ENCODE measurements at regions not wholly inside any gene's neighbourhood (a gene's known extent, or its start where the extent isn't known, plus 50 kb on each side); places are given as distances from the start of the nearest gene placed in this dataset.
A peak's percentile ranks its signal among the peaks of the same experiment; 100 is the strongest.

DNA sequence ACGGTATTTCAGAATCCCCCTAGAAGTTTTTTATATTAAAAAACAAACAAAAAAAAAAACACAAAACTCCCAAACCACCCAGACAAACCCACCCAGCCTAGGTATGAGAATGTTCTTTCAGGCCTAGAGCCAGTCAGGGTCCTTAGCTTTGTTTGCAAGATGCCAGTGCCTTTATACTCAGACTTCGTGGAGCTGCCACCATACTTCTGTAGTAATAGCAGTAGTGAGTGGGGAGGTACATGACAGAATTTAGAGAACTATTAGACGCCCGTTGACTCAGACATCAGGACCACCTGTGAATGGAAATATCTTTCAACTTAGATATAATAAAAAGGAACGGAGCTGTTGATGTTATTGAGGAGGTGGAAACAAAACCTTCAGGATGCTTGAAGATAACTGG is 138.2 kb upstream of the MKLN1 start:
- DNase-seq, result no peak
- WGBS (ENCODE audit: insufficient coverage), result 100% methylated on average over 2 of the region's 5 CpGs
- no peaks in the 10 kb centered on the region for H3K9me3 ChIP-seq (ENCODE audit: control extremely low read depth in 1 of 5, control insufficient read depth in 4 of 5, insufficient read depth in 2 of 5, low read depth in 1 of 5, low read length in 4 of 5)
- H3K27ac ChIP-seq (ENCODE audit: insufficient read depth in 1 of 2, low read depth in 1 of 2, low read length in 2 of 2, poor library complexity in 1 of 2, severe bottlenecking in 2 of 2), result no peak overlapping the region
- no peaks in the 10 kb centered on the region for H3K36me3 ChIP-seq (ENCODE audit: control insufficient read depth in 4 of 4, insufficient read depth in 4 of 4, low read length in 3 of 4)
- ChIA-PET POLR2A (no interaction called here), CTCF (no interaction called here)
- H3K4me3 ChIP-seq (ENCODE audit: control insufficient read depth in 1 of 7, extremely low read depth in 1 of 7, insufficient read depth in 4 of 7, low read depth in 2 of 7, low read length in 6 of 7), result no peak overlapping the region
- no peaks in the 10 kb centered on the region for H3K27me3 ChIP-seq (replicated peaks in 2 of 5; ENCODE audit: control insufficient read depth in 4 of 5, insufficient read depth in 5 of 5, low read length in 4 of 5)
- H3K4me1 ChIP-seq (ENCODE audit: control extremely low read depth in 1 of 4, control insufficient read depth in 4 of 4, insufficient read depth in 4 of 4, low read length in 3 of 4), result peaks cover 0 to 18% (median 13%) of the 10 kb centered on the region in 4 experiments

DNA sequence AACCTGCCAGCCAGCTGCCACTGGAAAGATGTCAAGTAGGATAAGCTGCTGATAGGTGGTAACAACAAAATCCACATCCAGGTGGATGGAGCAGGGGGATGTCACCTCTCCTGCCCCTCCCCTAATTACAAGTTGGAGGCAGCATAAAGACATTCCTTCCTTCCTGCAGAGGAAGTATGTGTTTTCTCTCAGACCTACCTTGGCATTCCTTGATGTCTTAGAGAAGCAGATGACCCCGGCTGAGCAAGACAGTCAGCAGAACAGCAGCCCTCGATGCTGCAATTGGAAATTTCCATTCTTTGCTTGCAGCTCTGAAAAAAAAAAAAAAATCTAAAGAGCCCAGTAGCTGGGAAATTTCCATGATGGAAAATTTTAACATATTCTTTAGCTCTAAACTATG is 137.5 kb upstream of the MKLN1 start:
- 24% methylated on average over 2 of the region's 2 CpGs for WGBS (ENCODE audit: insufficient coverage)
- no peak overlapping the region for H3K4me3 ChIP-seq (ENCODE audit: control insufficient read depth in 1 of 7, extremely low read depth in 1 of 7, insufficient read depth in 4 of 7, low read depth in 2 of 7, low read length in 6 of 7)
- no peaks in the 10 kb centered on the region for H3K27me3 ChIP-seq (replicated peaks in 2 of 5; ENCODE audit: control insufficient read depth in 4 of 5, insufficient read depth in 5 of 5, low read length in 4 of 5)
- no peaks in the 10 kb centered on the region for H3K36me3 ChIP-seq (ENCODE audit: control insufficient read depth in 4 of 4, insufficient read depth in 4 of 4, low read length in 3 of 4)
- DNase-seq, result no peak
- H3K4me1 ChIP-seq (ENCODE audit: control extremely low read depth in 1 of 4, control insufficient read depth in 4 of 4, insufficient read depth in 4 of 4, low read length in 3 of 4), result peaks cover 0 to 18% (median 13%) of the 10 kb centered on the region in 4 experiments
- H3K27ac ChIP-seq (ENCODE audit: insufficient read depth in 1 of 2, low read depth in 1 of 2, low read length in 2 of 2, poor library complexity in 1 of 2, severe bottlenecking in 2 of 2), result no peak overlapping the region
- CTCF ChIA-PET, result interaction anchor here (1.2 kb wide), 1 partner anchor 14 kb away, joined by 3 read pairs; no protein-coding TSS in a partner anchor
- no peaks in the 10 kb centered on the region for H3K9me3 ChIP-seq (ENCODE audit: control extremely low read depth in 1 of 5, control insufficient read depth in 4 of 5, insufficient read depth in 2 of 5, low read depth in 1 of 5, low read length in 4 of 5)
- POLR2A ChIA-PET, result no interaction called here

DNA sequence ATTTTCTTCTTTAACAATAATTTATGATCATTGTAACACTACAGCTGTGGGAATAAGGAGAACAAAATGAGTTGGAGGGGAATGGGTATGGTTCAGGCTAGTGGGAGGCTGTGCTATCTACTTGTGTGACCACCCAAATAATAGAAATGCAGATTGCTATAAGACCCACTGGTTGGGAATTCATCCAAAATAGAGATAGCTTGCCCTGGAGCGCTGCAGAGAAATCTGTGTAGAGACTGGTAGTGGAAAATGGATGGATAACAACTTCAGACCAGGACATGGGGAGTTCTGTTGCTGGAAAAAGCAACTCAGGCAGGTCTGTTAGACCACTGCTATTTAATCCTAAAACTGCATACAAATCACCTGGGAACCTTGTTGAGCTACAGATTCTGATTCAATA is 137.1 kb upstream of the MKLN1 start:
- WGBS (ENCODE audit: insufficient coverage), result 100% methylated on average over 1 of the region's 1 CpG
- peaks cover 0 to 18% (median 13%) of the 10 kb centered on the region in 4 experiments for H3K4me1 ChIP-seq (ENCODE audit: control extremely low read depth in 1 of 4, control insufficient read depth in 4 of 4, insufficient read depth in 4 of 4, low read length in 3 of 4)
- H3K27me3 ChIP-seq (replicated peaks in 2 of 5; ENCODE audit: control insufficient read depth in 4 of 5, insufficient read depth in 5 of 5, low read length in 4 of 5), result no peaks in the 10 kb centered on the region
- no peak overlapping the region for H3K27ac ChIP-seq (ENCODE audit: insufficient read depth in 1 of 2, low read depth in 1 of 2, low read length in 2 of 2, poor library complexity in 1 of 2, severe bottlenecking in 2 of 2)
- POLR2A ChIA-PET, result no interaction called here
- no peak overlapping the region for H3K4me3 ChIP-seq (ENCODE audit: control insufficient read depth in 1 of 7, extremely low read depth in 1 of 7, insufficient read depth in 4 of 7, low read depth in 2 of 7, low read length in 6 of 7)
- CTCF ChIA-PET, result interaction anchor here (1.2 kb wide), 1 partner anchor 13 kb away, joined by 3 read pairs; no protein-coding TSS in a partner anchor
- H3K9me3 ChIP-seq (ENCODE audit: control extremely low read depth in 1 of 5, control insufficient read depth in 4 of 5, insufficient read depth in 2 of 5, low read depth in 1 of 5, low read length in 4 of 5), result no peaks in the 10 kb centered on the region
- no peak for DNase-seq
- no peaks in the 10 kb centered on the region for H3K36me3 ChIP-seq (ENCODE audit: control insufficient read depth in 4 of 4, insufficient read depth in 4 of 4, low read length in 3 of 4)

DNA sequence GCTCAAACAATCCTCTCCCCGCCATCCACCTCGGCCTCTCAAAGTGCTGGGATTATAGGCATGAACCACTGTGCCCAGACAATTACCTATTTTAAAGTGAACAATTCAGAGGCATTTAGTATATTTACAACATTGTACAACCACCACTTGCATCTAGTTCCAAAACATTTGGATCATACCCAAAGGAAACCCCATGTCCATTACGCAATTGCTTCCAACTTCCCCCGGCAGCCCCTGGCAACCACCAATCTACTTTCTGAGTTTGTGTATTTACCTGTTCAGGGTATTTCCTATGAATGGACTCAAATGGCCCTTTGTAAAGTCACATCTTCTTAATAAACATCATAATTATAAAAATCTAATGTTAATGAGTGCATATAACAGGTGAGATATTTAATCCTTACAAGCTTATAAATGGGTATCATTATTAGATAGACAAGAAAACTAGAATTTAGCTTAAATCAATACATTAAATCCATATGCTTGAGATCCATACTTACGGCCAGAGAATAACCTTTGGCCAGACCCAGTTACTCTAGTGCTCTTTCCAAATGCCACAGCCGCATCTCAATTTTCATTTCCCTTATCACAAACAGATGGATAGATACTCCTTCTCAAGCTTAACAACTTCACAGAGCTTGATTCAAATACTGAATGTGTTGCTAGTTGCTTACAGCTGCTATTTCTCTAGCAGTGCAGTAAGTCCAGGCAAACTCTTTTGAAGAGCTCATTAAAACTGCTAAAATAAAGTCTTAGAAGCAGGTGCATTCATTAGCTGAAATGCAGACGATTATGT is 133.4 kb upstream of the MKLN1 start:
- no peak overlapping the region for H3K27ac ChIP-seq (ENCODE audit: insufficient read depth in 1 of 2, low read depth in 1 of 2, low read length in 2 of 2, poor library complexity in 1 of 2, severe bottlenecking in 2 of 2)
- no peaks in the 10 kb centered on the region for H3K36me3 ChIP-seq (ENCODE audit: control insufficient read depth in 4 of 4, insufficient read depth in 4 of 4, low read length in 3 of 4)
- H3K4me3 ChIP-seq (ENCODE audit: control insufficient read depth in 1 of 7, extremely low read depth in 1 of 7, insufficient read depth in 4 of 7, low read depth in 2 of 7, low read length in 6 of 7), result peak overlapping the region in 1 of 7 experiments; percentile 20
- H3K9me3 ChIP-seq (ENCODE audit: control extremely low read depth in 1 of 5, control insufficient read depth in 4 of 5, insufficient read depth in 2 of 5, low read depth in 1 of 5, low read length in 4 of 5), result no peaks in the 10 kb centered on the region
- H3K4me1 ChIP-seq (ENCODE audit: control extremely low read depth in 1 of 4, control insufficient read depth in 4 of 4, insufficient read depth in 4 of 4, low read length in 3 of 4), result peaks cover 0 to 8% (median 6%) of the 10 kb centered on the region in 4 experiments
- no peaks in the 10 kb centered on the region for H3K27me3 ChIP-seq (replicated peaks in 2 of 5; ENCODE audit: control insufficient read depth in 4 of 5, insufficient read depth in 5 of 5, low read length in 4 of 5)
- DNase-seq, result peak; percentile 48 to 75 (median 73)
- POLR2A ChIA-PET, result interaction anchor here (0.8 kb wide), 1 partner anchor 133 kb away, joined by 3 read pairs; the partner anchor contains the start of gene MKLN1
- CTCF ChIA-PET, result interaction anchor here (0.7 to 1.2 kb wide), 4 partner anchors 9 to 127 kb away, joined by 3 to 4 read pairs (median 3); no protein-coding TSS in a partner anchor
- 95% methylated on average over 3 of the region's 7 CpGs for WGBS (ENCODE audit: insufficient coverage)

DNA sequence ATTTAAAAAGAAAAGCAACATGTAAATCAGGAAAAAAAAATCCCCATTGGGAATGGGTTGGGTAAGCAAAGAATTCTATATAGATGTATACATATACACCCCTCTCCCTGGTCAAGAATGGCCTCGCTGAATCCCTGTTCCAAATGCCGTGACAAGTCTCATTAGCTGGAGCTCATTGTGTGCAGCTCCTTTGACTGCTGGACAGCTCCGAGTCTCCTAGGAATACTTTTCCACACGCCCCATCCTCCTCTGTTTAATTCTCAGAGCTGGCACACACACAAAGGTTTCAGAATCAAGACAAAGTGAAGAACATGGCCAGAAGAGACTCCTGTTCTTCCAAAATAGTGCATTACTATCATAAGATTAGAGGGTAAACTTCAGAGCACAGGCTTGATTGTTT is 130.9 kb upstream of the MKLN1 start:
- CTCF ChIA-PET, result no interaction called here
- Histone ChIP-seq H3K4me3 (ENCODE audit: control insufficient read depth in 1 of 7, extremely low read depth in 1 of 7, insufficient read depth in 4 of 7, low read depth in 2 of 7, low read length in 6 of 7) (no peak overlapping the region), H3K4me1 (ENCODE audit: control extremely low read depth in 1 of 4, control insufficient read depth in 4 of 4, insufficient read depth in 4 of 4, low read length in 3 of 4) (peaks cover 0 to 8% (median 6%) of the 10 kb centered on the region in 4 experiments), H3K36me3 (ENCODE audit: control insufficient read depth in 4 of 4, insufficient read depth in 4 of 4, low read length in 3 of 4) (no peaks in the 10 kb centered on the region), H3K27ac (ENCODE audit: insufficient read depth in 1 of 2, low read depth in 1 of 2, low read length in 2 of 2, poor library complexity in 1 of 2, severe bottlenecking in 2 of 2) (no peak overlapping the region), H3K9me3 (ENCODE audit: control extremely low read depth in 1 of 5, control insufficient read depth in 4 of 5, insufficient read depth in 2 of 5, low read depth in 1 of 5, low read length in 4 of 5) (no peaks in the 10 kb centered on the region), H3K27me3 (replicated peaks in 2 of 5; ENCODE audit: control insufficient read depth in 4 of 5, insufficient read depth in 5 of 5, low read length in 4 of 5) (no peaks in the 10 kb centered on the region)
- 84% methylated on average over 3 of the region's 4 CpGs for WGBS (ENCODE audit: insufficient coverage)
- POLR2A ChIA-PET, result interaction anchor here (0.8 kb wide), 1 partner anchor 230 kb away, joined by 4 read pairs; no protein-coding TSS in a partner anchor
- no peak for DNase-seq

DNA sequence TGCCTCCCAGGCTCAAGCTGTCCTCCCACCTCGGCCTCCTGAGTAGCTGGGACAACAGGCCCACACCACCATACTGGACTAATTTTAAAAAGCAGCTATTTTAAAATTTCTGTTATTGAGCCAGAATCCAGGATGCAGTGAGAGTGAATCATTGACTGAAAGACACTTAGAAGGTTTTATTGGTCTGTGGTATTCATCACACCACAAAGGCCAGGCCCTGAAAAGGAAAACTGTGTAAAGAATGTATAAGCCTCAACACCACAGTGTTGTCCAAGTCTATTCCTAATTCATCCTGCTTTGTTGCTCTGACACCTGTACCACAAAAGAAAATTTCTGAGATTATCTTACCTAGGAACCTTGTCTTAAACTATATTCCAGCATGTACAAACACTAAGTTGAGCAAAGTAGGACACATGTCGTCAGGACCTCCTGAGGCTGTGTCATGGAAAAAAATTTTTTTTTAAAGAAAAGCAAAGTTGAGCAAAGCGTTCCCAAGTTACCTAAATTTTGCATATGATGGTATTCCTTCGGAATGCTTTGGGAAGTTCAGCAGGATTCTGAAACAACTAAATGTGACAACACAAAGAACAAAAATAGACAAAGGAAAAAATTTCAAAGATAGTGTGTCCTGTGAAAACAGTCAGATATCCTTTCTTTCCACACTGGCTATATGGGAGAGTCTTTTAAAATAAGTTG is 129.6 kb upstream of the MKLN1 start:
- no peaks in the 10 kb centered on the region for H3K9me3 ChIP-seq (ENCODE audit: control extremely low read depth in 1 of 5, control insufficient read depth in 4 of 5, insufficient read depth in 2 of 5, low read depth in 1 of 5, low read length in 4 of 5)
- ChIA-PET POLR2A (interaction anchor here (0.6 kb wide), 1 partner anchor 19 kb away, joined by 3 read pairs; no protein-coding TSS in a partner anchor), CTCF (no interaction called here)
- peaks cover 0 to 8% (median 6%) of the 10 kb centered on the region in 4 experiments for H3K4me1 ChIP-seq (ENCODE audit: control extremely low read depth in 1 of 4, control insufficient read depth in 4 of 4, insufficient read depth in 4 of 4, low read length in 3 of 4)
- WGBS (ENCODE audit: insufficient coverage), result 94% methylated on average over 3 of the region's 4 CpGs
- H3K27ac ChIP-seq (ENCODE audit: insufficient read depth in 1 of 2, low read depth in 1 of 2, low read length in 2 of 2, poor library complexity in 1 of 2, severe bottlenecking in 2 of 2), result no peak overlapping the region
- H3K4me3 ChIP-seq (ENCODE audit: control insufficient read depth in 1 of 7, extremely low read depth in 1 of 7, insufficient read depth in 4 of 7, low read depth in 2 of 7, low read length in 6 of 7), result no peak overlapping the region
- no peaks in the 10 kb centered on the region for H3K36me3 ChIP-seq (ENCODE audit: control insufficient read depth in 4 of 4, insufficient read depth in 4 of 4, low read length in 3 of 4)
- no peak for DNase-seq
- H3K27me3 ChIP-seq (replicated peaks in 2 of 5; ENCODE audit: control insufficient read depth in 4 of 5, insufficient read depth in 5 of 5, low read length in 4 of 5), result no peaks in the 10 kb centered on the region

DNA sequence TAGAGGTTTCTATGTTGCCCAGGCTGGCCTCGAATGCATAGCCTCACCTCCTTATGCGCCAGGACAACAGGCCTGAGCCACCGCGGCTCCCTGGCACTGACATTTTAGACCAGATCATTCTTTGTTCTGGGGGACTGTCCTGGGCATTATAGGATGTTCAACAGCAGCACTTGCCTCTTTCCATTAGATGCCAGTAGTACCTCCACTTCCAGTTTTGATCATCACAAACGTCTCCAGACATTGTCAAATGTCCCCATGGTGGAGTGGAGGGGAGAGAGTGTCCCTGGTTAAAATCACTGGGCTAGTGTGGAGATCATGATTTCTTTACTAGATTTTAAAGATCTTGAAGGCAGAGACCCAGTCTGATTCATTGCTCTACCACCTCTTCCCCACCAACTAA is 125.2 kb upstream of the MKLN1 start:
- CTCF ChIA-PET, result no interaction called here
- no peak for DNase-seq
- Histone ChIP-seq H3K9me3 (ENCODE audit: control extremely low read depth in 1 of 5, control insufficient read depth in 4 of 5, insufficient read depth in 2 of 5, low read depth in 1 of 5, low read length in 4 of 5) (no peaks in the 10 kb centered on the region), H3K27me3 (replicated peaks in 2 of 5; ENCODE audit: control insufficient read depth in 4 of 5, insufficient read depth in 5 of 5, low read length in 4 of 5) (no peaks in the 10 kb centered on the region), H3K4me1 (ENCODE audit: control extremely low read depth in 1 of 4, control insufficient read depth in 4 of 4, insufficient read depth in 4 of 4, low read length in 3 of 4) (no peaks in the 10 kb centered on the region), H3K36me3 (ENCODE audit: control insufficient read depth in 4 of 4, insufficient read depth in 4 of 4, low read length in 3 of 4) (no peaks in the 10 kb centered on the region), H3K4me3 (ENCODE audit: control insufficient read depth in 1 of 7, extremely low read depth in 1 of 7, insufficient read depth in 4 of 7, low read depth in 2 of 7, low read length in 6 of 7) (no peak overlapping the region), H3K27ac (ENCODE audit: insufficient read depth in 1 of 2, low read depth in 1 of 2, low read length in 2 of 2, poor library complexity in 1 of 2, severe bottlenecking in 2 of 2) (no peak overlapping the region)
- POLR2A ChIA-PET, result no interaction called here
- WGBS (ENCODE audit: insufficient coverage), result no CpG with 5 or more reads among the region's 5 CpGs
